ENCODE measurements at regions not wholly inside any gene's neighbourhood (a gene's known extent, or its start where the extent isn't known, plus 50 kb on each side); places are given as distances from the start of the nearest gene placed in this dataset.

GRCh38 chr12:126027825-126028224 lies 962.6 kb downstream of the AACS start:
- TF ChIP-seq CTCF (conservative IDR thresholded peaks at IDR 0.05; ENCODE audit: low read length) (no peak), EZH2phosphoT487 (IDR thresholded peaks at IDR 0.05; ENCODE audit: borderline replicate concordance, low read depth, low read length) (no peak)
